ENCODE measurements at regions not wholly inside any gene's neighbourhood (a gene's known extent, or its start where the extent isn't known, plus 50 kb on each side); places are given as distances from the start of the nearest gene placed in this dataset.

DNA sequence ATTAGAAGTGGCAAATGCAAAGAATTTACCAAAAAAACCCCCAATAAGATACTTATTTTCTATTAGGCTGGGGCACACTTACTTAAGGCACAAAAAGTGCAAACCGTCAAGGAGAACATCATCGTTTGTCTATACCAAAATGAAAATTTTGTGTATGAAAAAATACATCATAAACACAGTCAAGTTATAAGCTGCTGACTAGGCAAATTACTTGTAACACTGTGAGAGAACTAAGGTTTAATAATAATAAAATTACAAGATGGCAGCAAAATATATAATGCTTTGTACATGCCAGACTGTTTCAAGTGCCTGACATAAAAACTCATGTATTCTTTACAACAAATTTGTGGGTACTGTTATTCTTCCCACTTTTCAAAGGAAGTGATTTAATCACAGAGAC lies 297.2 kb upstream of the CRBN start:
- DNase-seq (ENCODE audit: low spot score): no peak

GRCh38 chr3:3468596-3468995 lies 289.1 kb upstream of the CRBN start:
- ATAC-seq (ENCODE audit: low FRiP score) (no peak), DNase-seq (ENCODE audit: low spot score) (no peak)
- no peak for TF ChIP-seq CTCF (IDR thresholded peaks at IDR 0.05)

More for the DNA sequence above, 297.2 kb upstream of the CRBN start:
- no peak for ATAC-seq (ENCODE audit: low FRiP score)
- no peak for TF ChIP-seq CTCF (IDR thresholded peaks at IDR 0.05)

GRCh38 chr3:3464131-3464530 lies 284.6 kb upstream of the CRBN start:
- no peak for ATAC-seq (ENCODE audit: low FRiP score)
- TF ChIP-seq CTCF (IDR thresholded peaks at IDR 0.05): no peak
- DNase-seq (ENCODE audit: low spot score): no peak

- TF ChIP-seq CTCF (IDR thresholded peaks at IDR 0.05): no peak
- DNase-seq (ENCODE audit: low spot score): no peak
- no peak for ATAC-seq (ENCODE audit: low FRiP score)
These were observed 281.8 kb upstream of the CRBN start for GRCh38 chr3:3461317-3461716.

GRCh38 chr3:3448468-3448867 lies 269.0 kb upstream of the CRBN start:
- no peak for TF ChIP-seq CTCF (IDR thresholded peaks at IDR 0.05)
- no peak for ATAC-seq (ENCODE audit: low FRiP score)
- no peak for DNase-seq (ENCODE audit: low spot score)

GRCh38 chr3:3447641-3448040 lies 268.1 kb upstream of the CRBN start:
- TF ChIP-seq CTCF (IDR thresholded peaks at IDR 0.05): no peak
- ATAC-seq (ENCODE audit: low FRiP score) (no peak), DNase-seq (ENCODE audit: low spot score) (no peak)

DNA sequence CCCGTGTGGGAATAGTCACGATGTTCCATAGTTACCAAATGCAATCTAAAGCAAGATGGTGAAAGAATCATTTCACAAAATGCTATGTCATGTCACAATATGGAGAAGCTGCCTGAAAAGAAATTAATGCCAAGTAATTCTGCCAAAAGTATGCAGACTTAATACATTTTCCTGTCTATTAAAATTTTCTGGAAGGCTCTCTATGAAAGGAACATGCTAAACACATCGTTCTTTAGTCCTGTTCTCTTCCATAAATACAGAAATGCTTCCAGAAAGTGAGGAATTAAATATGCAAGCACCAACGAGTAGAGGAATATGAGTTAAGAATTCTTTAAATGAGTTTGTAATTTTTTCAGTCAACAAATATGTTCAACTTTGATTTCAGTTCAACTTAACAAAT lies 266.8 kb upstream of the CRBN start:
- ATAC-seq (ENCODE audit: low FRiP score) (no peak), DNase-seq (ENCODE audit: low spot score) (no peak)
- no peak for TF ChIP-seq CTCF (IDR thresholded peaks at IDR 0.05)

Measured in omental fat pad (tissue), 3 donors.